SKM-1 treated with dmso at 0.1 percent for 144 hours (cell line): ENCODE measurements at regions not wholly inside any gene's neighbourhood (a gene's known extent, or its start where the extent isn't known, plus 50 kb on each side); places are given as distances from the start of the nearest gene placed in this dataset.

Experiments
- DNase-seq: peaks from one replicate; lab custom pipeline; 2025; ENCODE audit not compliant: unreplicated experiment; lab: John Stamatoyannopoulos, UW

- no peak for DNase-seq
Observed at GRCh38 chr2:42865884-42866881, 73.8 kb upstream of the HAAO start.

- no peak for DNase-seq
Observed at GRCh38 chr2:42864641-42865280, 72.4 kb upstream of the HAAO start.

DNA sequence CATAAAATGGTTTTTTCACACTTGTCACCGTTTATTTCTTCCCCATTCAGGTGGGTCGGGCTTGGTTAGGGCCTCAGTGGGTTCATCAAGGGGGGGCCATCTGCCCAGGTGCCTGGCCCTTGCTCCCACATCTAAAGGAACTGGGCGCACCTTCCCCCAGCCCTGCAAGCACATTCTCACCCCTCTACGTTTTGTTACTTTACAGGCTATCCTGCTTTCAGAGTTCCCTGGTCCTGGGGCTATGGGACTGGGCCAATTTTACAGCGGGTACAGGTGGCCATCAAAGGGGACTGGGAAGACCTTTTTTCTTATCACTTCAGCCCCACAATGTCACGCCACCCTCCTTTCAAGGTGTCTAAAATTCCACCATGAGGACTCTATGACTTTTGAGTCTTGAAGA is 71.8 kb upstream of the HAAO start:
- no peak for DNase-seq

- DNase-seq, result no peak
Observed at GRCh38 chr2:42863751-42864150, 71.4 kb upstream of the HAAO start.

- DNase-seq, result no peak
Observed at GRCh38 chr2:42863320-42863719, 70.9 kb upstream of the HAAO start.

GRCh38 chr2:42862669-42863185 is 70.3 kb upstream of the HAAO start:
- no peak for DNase-seq

- DNase-seq, result no peak
Observed at GRCh38 chr2:42861321-42861720, 68.9 kb upstream of the HAAO start.

- DNase-seq, result peak; percentile 0
Observed at GRCh38 chr2:42860319-42861094, 68.1 kb upstream of the HAAO start.

DNA sequence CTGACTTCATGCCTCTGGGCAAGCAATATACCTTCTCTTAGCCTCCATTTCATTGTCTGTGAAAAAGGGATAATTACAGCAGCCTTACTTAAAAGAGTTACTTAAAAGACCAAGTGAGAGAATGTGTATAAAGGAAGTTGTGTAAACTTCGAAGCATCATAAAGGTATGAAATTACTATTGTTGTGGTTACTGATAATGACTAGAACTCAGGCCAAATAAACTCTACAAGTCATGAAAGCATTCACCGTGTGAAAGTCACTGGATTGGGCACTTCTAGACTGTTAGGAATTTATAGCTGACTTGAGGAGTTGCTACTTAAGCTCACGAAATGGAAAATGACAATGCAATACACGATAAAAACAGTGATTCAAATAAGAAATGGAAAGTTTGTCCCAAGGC is 67.4 kb upstream of the HAAO start:
- no peak for DNase-seq

GRCh38 chr2:42859006-42859552 is 66.7 kb upstream of the HAAO start:
- DNase-seq, result peak; percentile 63

GRCh38 chr2:42858140-42859005 is 66.0 kb upstream of the HAAO start:
- no peak for DNase-seq

- DNase-seq, result no peak
Observed at GRCh38 chr2:42856891-42857632, 64.7 kb upstream of the HAAO start.

GRCh38 chr2:42856106-42856860 is 63.9 kb upstream of the HAAO start:
- DNase-seq, result no peak

- no peak for DNase-seq
Observed at GRCh38 chr2:42855221-42855970, 63.0 kb upstream of the HAAO start.

- no peak for DNase-seq
Observed at GRCh38 chr2:42854207-42854818, 61.9 kb upstream of the HAAO start.

DNA sequence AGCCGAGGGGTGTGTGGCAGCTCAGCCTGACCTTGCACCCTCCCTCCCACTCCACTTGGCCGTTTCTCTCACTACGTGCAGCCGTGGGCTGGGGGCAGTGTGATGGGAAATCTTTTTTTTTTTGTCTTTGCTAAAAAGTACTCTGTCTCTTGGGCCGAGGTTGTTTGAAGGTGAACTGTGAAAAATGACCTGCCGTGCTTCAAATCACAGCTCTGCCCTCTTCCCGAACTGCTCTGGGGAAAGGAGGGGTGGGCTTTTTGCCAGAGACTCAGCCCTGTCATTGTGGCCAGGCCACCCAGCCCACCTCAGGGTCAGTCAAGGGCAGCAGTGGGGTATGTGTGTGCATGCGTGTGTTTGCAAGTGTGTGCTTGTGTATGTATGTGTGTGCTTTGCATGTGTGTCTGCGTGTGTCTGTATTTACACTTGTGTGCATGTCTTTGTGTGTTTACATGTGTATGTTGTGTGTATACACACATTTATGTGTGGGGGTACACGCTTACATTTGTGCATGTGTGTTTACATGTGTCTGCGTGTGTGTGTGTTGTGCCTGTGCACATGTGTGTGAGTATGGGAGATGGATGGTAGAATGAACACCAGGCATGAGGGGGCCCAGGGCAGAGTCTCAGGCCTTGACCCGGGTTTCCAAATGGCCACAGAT is 61.3 kb upstream of the HAAO start:
- DNase-seq, result no peak

- no peak for DNase-seq
Observed at GRCh38 chr2:42852798-42853197, 60.4 kb upstream of the HAAO start.
